NCI-H1694 (cell line): ENCODE measurements at regions not wholly inside any gene's neighbourhood (a gene's known extent, or its start where the extent isn't known, plus 50 kb on each side); places are given as distances from the start of the nearest gene placed in this dataset.

Source experiments
- DNase-seq: peaks from one replicate; lab custom pipeline; 2025; lab: John Stamatoyannopoulos, UW

DNA sequence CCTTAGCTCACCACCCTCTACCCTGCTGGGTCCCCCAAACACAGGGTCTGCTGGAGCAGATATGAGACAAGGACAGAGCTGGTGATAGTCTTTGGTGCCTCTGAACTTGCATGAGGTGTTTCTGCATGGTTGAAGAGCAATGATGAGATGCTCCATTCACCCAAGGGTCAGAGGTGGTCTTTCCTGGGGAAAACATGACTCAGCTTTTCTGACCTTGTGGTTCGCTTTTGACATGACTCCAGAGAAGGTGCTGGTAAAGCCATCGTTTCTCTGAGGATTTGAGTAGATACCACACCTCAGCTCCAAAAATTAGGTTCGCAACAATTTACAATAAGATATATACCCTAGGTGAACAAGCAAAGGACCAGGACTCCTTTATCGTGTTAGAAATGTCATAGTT, 304.8 kb downstream of the DHX35 start:
- no peak for DNase-seq

DNA sequence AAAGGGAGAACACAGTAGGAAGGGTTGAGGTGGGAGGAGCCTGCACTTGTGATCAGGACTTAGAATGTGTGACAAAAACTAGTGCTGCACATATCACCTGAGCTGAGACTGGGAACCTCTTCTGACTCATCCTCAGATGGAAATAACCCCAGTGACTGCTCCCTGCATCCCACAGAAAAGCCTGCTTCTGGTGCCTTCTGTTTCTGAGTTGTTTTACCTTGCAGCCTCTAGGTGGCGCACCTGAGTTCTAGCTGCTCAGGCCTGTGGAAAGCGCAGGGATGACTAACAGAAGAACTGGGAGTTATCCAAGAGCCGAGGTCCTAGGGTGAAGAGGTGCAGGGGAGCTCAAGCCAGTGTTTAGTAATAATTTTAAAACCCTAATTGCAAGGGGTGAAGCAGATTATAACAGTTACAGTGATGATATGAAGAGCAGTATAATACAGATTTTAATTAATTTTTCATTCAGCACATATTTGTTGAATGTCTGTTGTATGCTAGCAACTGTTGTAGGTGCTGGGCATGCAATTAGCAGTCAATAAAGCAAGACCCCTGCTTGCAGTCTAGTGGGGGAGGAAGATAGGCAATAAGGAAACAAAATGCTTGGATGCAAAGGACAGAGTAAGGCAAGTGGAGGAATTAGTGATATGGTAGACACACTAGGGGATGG, 302.5 kb downstream of the DHX35 start:
- peak; percentile 58 for DNase-seq

DNA sequence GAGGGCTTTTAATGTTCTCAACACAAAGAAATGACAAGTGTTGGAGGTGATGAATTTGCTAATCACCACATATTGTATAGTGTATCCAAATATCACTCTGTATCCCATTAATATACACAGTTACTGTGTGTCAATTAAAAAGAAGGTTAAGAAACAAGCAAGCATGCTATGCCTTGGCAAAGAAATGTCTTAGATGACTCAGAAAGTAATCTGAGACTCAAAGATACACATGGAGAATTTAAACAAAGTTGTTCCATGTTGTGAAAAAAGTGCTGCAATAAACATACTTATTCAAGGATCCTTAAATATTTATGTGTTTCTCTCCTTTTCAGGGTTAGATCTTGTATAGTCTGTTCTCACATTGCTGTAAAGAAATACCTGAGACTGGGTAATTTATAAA, 300.9 kb downstream of the DHX35 start:
- no peak for DNase-seq

DNA sequence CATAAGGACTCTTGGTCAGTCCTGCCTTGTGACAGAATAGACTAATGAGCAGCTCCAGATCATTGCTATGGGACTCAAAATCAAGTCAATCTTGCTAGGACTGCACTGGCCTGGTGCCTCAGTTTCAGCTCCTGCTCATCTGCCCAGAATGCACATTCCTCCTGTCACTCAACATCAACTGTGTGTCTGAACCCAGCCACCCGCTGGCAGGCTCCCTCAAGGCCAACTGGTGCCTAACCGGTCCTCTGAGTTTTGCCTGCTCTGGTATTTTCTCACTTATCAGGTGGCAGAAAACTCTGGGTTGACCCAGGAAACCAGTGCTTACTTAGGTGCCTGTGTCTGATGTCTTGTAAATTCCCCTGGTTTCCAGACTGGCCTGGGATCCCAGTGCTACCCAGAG, 297.7 kb downstream of the DHX35 start:
- no peak for DNase-seq

DNA sequence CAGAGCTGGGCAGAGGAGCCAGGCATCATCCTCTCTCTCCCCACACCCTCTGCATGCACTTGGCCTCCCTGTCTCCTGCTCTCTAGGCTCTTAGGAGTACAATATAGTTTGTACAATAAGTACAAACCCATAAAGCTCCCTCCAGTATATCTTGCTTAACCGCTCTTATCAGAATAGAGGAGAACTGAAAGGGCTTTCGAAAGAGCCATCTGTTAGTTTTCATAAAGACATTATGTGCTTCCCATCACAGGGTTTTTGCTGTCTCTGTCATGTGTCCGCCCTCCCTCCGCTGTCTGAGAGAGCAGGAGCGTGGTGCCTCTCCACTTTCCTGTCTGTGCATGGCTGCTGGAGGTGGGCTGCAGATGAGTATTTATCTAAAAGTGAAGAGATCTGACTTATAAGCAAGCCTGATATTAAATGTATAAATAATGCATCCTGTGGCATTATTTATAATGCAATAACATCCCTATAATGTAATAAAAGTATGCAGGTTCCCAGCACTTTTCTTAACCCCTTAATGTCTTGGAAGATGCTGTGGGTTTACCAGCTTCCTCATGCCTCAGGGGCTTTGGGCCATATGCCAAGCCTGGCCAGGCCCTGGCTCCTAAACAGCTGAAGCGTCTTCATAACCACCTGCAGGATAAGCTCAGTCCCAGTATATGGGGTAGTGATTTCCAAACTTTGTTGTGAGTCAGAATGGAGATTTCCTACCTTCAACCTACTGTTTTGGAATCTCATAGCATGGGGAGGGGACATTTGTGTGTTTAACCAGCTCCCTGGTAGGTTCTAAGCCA, 297.1 kb downstream of the DHX35 start:
- DNase-seq: peak; percentile 37

DNA sequence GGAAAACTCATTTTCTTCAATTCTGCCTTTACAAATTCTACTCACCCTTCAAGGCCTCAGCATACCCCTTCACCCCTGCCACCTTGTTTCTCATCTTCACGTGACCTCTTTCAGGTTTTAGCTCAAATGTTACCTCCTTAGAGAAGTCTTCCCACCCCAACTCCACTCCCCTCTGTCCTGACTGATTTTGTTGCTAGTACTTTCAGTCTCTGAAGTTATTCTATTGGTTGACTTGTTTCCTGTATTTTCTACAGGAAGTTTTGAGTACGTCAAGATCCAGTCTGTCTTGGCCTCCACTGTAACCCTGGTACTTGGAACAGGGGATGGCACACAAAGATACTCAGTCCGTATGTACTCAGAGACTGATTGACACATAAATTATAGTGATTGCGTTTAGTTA, 296.1 kb downstream of the DHX35 start:
- no peak for DNase-seq

DNA sequence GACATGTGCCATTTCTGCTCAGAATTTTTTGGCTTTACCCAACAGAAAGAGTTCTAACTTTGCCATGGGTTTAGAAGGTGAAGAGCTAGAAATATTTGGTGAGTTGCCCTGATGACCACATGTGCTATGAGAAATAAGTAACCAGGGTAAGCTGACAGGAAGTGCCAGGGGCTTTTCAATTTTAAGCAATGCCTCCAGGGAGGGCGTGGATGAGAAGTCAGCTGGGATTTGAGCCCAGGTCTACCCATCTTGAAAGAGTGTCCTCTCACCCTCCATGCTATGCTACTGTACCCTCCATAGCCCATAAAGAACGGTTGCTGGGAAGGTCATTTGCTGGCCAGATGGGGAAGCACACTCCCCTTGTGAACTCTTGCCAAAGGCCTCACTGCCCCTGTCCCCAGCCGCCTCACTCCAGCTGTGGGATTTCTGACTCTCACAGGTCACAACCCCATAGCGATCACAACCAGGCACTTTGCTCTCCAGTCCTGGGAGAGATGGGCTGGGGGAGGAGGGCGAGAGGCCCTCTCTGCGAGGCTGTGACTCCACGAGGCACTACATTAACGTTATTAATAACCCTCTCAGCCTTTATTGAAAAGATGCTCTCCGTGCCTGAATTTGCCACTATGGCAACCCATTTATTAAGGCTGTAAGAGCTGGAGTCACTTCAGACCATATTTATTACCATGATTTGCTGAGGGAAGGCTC, 291.1 kb downstream of the DHX35 start:
- no peak for DNase-seq

DNA sequence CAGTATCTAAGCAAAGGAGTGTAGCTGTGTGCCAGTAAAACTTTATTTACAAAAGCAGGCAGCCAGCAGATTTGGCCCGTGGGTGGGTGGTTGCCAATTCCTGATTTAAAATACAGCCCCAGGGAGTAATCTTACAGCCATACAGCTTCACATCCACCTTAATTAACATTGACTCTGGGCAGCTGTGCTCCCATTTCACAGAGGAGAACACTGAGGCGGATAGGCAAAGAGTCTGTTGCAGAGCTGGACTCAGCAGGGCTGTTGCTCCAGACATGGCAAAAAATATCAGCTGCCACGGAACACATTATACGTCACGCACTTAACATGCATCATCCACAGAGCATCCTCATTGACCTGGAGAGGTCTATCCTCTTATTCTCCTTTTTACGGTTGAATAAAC, 289.9 kb downstream of the DHX35 start:
- no peak for DNase-seq

DNA sequence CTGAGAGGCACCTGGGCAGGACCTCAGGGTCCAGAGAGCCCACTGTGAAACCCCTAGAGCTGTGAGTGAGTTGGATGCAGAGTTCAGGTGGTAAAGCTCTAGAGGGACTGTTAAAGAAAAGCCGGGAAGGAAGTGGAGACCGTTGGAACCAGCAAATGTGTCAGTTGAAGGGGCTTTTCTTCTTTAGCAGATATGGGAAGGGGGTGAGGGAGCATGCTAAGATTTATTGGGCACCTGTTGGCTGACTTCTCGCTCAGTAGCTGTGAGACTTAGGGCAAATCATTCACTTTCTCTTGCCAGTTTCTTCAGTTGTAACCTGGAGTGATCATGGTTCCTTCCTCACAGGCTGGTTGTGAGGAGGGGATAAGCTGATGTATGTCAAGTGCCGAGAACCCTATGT, 287.7 kb downstream of the DHX35 start:
- DNase-seq: no peak

DNA sequence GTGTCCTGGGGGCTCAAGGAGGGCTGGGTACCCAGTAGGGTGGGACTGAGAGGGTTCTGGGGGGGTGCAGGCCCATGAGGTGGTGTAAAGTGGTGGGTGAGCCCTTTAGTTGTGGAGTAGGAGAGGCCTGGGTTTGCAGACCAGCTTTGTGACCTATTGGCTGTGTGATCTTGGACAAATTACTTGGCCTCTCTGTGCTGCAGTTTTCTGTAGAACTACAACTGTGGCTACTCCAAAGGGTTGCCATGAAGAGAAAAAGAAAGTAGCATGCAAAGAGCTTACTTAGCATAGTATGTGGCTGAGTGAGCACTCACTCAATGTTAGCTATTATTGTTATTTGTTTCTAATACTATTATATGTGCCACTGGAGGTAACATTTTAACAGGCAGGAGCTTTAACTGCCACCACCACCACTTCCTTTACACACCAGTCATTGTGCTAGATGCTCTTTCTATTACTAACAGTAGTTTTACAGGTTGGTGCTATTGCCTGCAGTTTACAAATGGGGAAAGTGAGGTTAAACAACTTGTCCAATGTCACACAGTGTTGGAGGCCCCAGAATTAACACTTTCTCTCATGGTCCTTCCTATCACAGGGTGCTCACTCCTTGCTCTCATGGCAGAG, 286.8 kb downstream of the DHX35 start:
- no peak for DNase-seq

DNA sequence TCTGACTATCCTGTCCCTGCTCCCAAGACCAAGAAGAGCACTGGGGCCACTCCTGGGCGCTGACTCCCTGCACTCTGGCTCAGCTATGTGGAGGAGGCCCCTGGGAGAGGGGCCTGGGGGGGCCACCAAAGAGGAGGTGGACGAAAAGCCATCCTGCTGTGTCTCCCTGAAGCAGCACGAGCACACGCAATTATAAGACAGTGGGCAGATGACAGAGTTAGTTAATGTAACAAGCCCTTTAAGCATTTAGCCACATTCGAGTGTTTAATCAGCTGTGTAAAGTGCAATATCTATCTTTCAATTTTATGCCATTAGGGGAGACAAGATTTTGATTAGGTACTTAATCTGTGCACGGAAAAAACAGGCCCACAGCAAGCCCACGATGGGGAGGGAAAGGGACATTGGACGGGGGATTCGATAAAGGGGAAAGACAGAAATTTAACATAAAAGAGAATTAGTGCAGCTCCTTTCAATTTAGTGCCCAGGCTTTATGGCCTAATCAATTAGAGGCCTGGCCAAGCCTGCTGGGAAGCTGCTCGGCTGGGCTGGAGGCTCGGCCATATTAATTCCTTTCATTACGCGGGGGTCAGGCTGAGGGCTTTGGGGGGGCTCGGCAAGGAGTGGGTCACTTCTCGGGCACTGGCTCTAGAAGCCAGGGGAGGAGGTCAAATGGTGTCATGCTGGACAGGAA, 286.2 kb downstream of the DHX35 start:
- DNase-seq: no peak

DNA sequence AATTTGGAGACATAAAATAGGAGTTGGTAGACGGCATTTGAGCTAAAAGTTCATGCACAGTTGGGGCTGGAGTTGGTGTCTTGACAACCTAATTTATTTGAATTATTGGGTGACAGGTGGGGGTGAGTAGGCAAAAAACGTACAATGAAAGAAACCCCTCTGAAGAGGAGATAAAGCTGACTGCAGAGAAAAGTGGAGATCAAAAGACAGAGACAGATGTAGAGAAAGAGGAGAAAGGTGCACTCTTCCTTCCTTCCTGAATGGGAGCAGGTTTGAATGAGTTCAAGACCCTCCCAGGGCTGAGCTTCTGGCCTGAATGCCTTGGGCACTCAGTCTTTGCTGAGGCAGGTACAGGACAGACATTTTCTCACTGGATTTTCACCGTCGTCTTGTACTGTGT, 284.3 kb downstream of the DHX35 start:
- no peak for DNase-seq

DNA sequence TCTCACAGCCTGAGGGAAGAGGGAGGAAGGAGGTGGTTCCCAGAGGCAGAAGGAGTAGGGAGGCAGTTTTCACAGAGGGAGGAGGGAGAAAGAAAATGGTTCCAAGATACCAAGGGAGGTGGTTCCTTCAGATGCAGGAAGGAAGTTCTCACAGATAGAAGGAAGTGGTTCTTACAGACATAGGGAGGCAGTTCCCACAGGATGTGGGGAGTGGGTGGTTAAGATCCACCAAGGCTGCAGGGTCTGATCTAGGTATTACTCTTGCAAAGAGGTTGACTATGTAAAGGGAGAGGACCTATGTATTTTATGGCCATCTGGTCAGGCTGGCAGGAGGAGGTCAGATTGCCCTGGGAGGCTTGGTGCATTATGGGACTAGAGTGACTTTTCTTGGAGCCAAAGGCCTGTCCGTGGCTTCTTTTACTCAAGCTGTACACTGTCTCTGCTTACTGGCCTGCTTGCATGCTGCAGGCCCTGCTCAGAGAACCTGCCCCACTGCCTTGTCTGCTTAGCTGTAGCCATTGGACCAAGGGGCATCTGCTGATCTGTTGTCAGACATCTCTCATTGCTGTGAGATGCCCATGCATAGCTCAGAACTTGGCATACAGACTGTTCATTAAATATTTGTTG, 283.7 kb downstream of the DHX35 start:
- no peak for DNase-seq

DNA sequence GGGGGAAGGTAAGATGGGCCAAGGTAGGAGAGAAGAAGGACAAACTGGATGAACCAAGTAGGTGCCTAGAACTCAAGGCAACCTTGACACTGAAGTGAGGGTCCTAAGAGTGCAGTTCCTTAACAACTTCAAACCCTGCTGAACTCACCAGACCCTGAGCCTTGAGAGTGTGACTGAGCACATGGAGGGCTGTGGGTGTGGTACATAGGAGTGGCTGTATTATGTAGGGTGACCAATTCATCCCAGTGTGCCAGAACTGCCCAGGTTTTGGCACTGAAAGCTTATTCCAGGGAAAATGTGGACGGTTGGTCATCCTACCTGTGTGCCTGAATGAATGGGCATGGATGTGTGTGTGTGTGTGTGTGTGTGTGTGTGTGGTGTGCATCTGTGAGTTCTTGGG, 281.8 kb downstream of the DHX35 start:
- no peak for DNase-seq

DNA sequence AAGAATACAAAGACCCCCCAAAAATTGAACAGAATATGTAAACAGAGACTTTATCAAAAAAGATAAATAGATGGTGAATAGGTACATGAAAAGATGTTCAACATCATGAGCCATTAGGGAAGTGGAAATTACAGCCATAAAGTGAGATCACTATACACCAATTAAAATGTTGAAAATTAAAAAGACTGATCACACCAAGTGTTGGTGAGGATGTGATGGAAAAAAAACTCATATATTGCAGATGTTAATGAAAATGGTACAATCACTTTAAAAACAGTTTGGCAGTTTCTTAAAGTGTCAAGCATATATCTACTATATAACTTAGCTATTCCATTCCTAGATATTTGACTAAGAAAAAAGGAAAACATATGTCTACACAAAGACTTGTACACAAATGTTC, 280.5 kb downstream of the DHX35 start:
- no peak for DNase-seq

DNA sequence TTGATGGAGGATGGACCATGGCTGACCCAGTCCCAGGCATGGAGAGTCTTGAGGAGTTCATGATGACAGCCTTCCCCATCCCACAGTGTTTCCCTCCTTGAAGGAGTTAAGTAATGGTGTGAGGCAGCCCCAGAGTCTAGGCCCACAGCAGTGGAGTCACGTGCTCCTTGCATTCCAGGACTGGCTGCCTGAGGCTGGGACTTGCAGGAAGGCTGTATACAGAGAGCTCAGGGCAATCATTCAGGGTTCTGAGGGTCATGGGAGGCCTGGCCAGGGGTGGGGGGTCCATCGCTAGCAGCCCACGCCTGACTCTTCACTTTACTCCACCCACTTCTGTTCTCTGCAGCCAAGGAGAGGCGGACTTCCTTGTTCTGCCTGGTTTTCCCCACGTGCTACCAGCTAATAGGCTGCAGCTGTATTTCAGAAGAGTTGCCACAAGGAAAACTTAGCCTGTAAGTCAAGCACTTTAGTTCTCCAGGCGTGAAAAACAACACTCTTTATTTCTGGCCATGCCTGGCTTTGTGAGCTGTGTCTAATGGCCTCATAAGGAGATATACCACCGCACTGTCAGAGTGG, 272.5 kb downstream of the DHX35 start:
- no peak for DNase-seq

DNA sequence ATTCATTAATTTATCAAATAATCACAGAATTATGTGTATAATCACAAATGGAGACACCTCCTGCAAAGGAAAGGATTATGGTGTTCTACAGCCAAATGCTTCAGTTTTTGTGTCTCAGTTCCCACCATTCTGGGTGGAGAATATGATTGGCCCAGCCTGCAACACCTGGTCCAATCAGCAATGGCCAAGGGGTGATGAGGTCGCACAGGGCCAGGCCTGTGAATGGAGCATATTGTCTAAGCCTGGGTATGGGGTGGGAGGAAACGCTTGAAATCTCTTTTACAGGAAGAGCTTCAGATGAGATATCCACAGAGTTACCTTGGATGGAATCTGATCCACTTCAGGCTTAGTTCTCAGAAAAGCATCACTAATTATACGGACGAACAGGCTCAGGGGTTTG, 271.6 kb downstream of the DHX35 start:
- DNase-seq: no peak

DNA sequence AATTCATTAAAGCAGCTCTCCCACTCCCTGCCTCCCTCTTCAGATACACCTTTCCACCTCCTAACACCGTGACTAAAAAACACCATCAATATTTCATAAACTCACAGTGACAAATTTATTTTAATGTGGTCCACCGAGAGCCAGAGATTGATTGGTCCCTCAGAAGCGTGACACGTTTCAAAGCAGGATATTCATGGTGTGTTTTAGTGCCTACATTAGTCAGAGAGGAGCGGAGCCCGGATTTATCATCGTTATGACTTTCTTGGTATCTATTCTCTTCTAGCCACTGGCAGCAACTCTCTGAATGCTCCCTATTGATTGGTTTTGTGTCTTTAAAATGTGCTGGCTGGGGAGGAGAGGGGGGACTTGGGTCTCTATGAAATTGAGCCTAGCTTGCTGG, 265.3 kb downstream of the DHX35 start:
- DNase-seq: no peak

DNA sequence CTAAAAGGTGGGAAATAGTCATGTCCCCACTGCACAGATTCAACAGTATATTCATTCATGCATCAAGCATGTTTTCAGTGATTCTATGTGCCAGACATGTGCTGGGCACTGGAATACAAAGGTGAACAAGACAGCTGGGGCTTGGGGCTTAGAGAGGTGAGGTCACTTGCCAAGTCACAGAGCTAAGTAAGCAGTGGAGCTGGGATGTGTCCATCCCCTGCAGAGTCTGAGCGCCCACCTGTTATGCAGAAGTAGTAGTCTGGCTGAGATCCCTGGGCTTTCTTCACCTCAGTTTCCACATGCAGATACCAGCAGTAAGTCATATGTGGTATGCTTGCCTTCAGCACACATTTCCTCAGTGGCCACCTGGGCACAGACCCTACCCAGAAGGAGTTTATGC, 263.8 kb downstream of the DHX35 start:
- DNase-seq: no peak

DNA sequence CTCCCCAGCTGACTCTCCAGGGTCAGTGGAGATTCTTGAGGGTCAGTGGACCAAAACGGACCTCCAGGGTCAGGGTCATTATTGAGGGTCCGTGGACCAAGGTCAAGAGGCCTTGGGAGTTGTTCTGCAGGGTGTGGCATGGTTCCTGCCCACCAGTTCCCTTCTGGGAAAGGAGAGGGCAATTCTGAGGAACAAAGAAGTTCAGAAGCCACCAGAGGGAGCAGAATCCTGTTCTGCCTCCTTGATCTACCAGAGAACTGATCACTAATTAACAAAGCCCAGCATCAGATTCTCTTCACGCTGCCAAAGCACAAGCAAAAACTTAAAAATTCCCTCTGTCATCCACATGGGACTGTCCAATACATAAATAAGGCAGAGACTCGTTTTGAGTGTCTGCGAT, 263.4 kb downstream of the DHX35 start:
- no peak for DNase-seq

DNA sequence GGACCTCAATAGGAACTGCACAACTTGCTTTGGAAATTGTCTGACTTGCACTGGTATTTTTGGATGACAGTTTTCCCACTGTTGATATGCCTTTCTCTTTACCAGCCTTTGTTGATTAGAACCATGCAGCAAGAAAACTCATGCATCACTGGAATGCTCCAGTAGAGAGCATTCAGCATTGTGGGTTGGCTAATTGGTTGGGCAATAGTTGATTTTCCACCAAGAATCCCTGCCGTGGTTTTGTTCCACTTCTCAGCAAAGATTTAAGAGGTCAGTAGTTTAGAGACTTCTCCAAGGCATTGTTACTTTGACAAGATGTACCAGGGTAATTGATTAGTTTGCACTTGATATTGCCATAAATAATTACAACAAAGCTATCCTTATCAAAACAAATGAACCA, 260.0 kb downstream of the DHX35 start:
- no peak for DNase-seq
